Stimulated activated CD8-positive, alpha-beta memory T cell treated with anti-CD3 and anti-CD28 coated beads, Interleukin-15, amount 100 ng/mL, for 4 hours (primary cell): ENCODE measurements at regions not wholly inside any gene's neighbourhood (a gene's known extent, or its start where the extent isn't known, plus 50 kb on each side); places are given as distances from the start of the nearest gene placed in this dataset.

Experiments used
- DNase-seq, 2 donors: peaks; one replicate each; pipeline ENCODE4 v3.0.0-alpha.2; 2020; ENCODE audit warnings: low read depth in 2 of 2

DNA sequence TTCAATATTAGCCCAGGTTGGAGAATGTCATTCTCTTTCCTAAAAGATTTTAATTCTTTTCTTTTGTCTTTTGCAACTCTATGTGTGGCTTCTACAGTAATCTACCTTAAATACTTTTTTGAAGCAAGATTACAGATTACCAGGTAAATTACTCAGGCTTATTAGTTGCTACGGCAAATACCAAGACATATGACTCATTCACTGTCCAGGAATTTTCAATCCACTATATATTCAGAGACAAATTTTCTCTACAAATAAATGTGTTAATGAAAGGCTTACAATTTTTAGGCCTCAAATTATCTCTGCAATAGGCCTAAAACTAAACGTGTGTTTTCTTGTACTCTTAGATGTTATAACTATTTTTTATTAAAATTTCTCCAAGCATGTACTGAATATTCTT lies 631.3 kb downstream of the DIAPH3 start:
- DNase-seq = no peak

GRCh38 chr13:59533561-59534555 lies 629.9 kb downstream of the DIAPH3 start:
- DNase-seq = no peak

GRCh38 chr13:59534806-59535205 lies 628.9 kb downstream of the DIAPH3 start:
- DNase-seq = no peak

DNA sequence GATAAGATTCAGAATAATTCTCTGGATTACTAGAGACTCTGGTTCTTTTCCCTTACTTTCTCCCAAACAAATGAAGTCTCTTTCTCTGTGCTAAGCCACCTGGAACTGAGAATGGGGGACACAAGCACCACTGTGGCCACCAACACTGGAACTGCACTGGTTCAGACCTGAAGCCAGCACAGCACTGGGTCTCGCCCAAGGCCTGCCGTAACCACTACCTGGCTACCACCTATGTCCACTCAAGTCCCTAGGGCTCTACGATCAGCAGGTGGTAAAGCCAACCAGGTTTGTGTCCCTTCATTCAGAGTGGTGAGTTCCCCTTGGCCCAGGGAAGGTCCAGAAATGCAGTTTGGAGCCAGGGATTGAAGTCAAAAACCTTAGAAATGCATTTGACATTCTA lies 626.2 kb downstream of the DIAPH3 start:
- DNase-seq = no peak

GRCh38 chr13:59538512-59538911 lies 625.2 kb downstream of the DIAPH3 start:
- no peak for DNase-seq

DNA sequence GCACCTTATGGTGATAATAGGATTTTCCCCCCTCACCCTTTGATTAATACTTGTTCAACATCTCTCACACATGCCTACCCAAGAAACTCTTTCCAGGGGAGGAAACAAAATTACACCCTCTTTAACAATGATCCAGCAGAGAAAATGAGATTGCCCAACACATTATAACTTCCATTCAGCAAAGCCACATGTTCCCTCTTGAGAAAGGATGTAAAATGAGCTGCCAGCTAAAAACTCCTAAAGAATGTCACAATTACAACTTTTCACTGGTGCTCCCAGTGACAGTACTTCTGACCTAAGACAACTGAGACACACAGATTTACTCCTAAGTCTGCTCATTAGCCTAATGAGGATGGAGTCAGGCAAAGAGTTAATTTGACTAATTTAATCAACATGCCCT lies 621.4 kb downstream of the DIAPH3 start:
- DNase-seq = no peak

GRCh38 chr13:59543418-59543817 lies 620.3 kb downstream of the DIAPH3 start:
- no peak for DNase-seq

DNA sequence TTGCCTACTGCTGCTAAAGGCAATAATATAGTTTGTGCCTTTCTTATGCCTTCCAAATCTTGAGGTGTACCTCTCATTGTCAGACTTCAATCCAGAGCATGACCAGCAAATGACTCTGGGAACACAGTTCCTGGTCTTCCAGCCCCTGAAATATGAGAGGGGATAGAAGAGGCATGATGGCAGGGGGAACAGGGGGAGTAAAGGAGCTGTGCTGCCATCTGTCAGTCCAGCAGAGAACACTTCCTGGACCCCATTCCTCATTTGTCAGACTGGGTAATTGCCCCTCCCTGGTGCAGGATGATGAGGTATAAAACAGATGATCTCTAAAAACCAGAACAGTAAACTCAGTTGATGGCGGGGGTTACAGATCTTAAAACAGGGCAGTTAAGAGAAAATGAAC lies 618.7 kb downstream of the DIAPH3 start:
- no peak for DNase-seq

GRCh38 chr13:59546178-59546577 lies 617.5 kb downstream of the DIAPH3 start:
- DNase-seq = no peak

DNA sequence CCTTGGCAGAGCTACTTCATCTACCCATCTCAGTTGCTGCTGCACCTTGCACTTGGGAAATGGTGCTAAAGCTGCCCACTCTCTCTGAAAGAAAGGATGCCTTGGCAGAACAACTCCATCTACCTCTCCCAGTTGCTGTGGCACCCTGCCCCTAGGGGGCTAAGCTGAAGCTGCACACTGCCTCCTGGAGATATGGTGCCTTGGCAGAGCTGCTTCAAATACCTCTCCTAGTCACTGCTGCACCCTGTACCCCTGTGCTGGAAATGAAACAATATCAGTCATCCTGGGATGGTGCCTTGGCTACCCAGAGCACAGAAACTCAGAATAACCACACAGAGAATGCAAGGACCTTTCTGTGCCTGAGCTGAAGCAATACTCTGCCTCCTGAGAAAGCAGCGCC lies 615.8 kb downstream of the DIAPH3 start:
- DNase-seq = no peak

- DNase-seq = no peak
Measured at GRCh38 chr13:59562924-59563323, 600.8 kb downstream of the DIAPH3 start.

- no peak for DNase-seq
Measured at GRCh38 chr13:59566561-59566960, 597.2 kb downstream of the DIAPH3 start.

DNA sequence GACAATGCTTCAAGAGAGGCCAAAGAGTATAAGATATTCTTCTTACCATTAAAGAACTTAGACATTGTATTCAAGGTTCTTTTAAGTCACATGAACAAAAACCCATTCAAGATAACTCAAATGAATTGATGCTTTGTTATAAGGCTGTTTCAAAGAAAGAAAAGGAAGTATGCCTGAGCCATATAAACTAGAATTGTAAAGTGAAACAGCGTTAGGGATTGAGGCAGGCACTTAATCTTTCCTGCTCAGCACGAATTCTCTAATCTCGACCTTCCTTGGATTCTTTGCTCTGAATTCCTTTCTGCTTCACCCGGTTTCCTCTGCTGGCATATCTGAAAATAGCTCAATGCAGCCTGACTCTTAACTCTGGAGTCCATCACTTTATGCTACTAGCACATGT lies 595.4 kb downstream of the DIAPH3 start:
- no peak for DNase-seq

GRCh38 chr13:59570204-59570603 lies 593.5 kb downstream of the DIAPH3 start:
- no peak for DNase-seq

- no peak for DNase-seq
Measured at GRCh38 chr13:59584101-59584500, 579.6 kb downstream of the DIAPH3 start.

- no peak for DNase-seq
Measured at GRCh38 chr13:59584761-59585670, 578.7 kb downstream of the DIAPH3 start.

DNA sequence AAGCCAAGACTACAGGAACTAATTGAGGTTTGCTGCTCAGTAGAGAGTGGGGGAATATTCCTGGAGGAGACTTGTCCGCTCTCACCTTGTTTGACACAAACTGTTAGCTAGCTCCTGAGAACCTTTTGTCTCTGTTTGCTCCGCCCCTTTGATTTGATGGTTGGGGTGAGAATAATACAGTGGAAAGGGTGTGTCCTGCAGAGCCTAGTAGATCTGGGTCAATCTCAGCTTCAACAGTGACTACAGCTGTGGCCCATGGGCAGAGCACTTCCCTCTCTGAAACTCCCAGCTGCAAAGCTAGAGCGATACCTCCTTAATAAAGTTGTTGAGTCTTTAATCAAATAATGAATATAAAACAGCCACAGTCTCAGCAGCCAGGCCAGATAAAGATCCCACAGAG lies 576.7 kb downstream of the DIAPH3 start:
- DNase-seq = no peak

DNA sequence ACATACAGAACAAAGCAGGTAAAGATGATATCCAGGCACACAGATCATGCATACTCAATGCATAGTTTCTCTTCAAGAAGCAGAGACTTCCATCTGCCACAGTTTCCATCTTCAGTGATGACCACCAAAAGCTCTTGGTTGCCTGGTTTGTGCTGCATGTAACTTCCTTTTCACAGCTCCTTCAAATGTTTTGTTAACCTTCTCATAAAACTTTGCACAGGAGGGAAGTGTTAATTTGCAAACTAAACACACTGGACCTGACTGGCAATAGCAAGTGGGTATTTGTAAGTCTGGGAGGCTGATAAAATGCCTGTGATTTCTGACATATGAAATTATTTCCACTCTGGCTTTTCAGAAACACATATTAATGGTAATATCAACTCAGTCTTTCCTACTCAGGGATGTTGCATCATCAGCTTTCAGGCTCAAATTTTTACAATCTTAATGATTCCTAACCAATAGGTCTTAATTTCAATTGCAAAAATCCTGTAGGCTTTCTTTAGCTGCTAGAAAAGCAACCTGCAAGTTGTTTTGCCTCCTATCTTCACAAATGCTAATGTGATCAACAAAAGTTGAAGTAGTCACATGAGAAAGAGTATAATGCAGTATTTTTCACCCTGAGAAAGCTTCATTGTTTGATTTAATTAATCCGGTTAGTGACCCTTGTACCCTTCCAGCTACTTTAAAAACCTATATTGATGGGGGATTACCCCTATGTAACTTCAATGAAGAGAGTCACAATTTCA lies 575.6 kb downstream of the DIAPH3 start:
- DNase-seq = no peak

GRCh38 chr13:59588717-59589067 lies 575.0 kb downstream of the DIAPH3 start:
- DNase-seq = no peak

DNA sequence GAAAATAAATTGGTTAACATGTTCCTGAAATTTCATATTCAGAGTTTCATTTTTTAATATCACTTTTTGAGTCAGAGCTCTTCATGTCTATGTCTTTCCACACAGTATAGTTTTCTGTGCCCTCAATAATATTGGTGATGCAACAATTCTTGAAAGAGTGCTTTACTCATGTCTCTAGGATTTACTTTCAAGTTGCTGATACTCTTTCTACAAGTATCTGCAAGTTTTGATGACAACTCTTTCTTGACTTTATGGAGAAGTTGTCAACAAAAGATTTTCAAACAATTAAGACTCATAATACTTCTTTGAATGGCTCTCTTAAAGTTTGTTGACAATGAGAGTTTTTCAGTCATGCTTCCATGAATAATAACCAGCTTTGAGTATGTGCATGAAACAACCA lies 561.7 kb downstream of the DIAPH3 start:
- no peak for DNase-seq

DNA sequence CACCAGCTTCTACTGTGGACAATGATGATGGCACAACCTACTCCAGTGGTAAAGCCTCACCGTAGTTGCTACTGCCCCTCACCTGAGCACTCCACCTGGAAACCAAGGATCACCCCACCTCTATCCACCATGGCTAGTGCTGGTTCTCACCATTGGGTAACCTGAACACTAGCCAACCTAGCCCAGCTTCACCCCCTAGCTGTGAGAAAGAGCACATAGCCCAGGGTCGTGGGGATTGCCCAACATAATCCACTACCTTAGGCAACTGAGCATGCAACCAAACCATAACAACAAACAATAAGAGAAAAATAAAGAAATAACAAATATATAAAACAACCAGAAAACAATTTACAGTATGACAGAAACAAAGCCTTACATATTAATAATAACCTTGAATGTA lies 560.1 kb downstream of the DIAPH3 start:
- DNase-seq = no peak

DNA sequence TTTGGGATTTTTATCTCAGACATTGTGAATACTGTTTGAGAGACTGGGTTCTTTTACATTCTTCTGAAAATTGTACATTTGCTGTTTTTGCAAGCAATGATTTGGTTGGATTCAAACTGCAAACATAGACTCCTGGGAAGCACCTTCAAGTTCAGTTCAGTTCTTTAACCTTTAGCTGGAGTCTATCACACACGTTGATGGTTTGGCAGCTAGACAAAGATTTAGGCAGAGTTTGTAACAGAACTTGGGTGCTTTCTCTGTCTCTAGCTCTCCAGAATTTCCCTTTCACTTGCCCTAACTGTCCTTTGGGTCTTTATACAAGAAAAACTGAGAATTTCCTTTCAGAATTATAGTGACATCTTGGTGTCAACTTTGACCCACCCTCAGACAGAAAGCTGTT lies 556.6 kb downstream of the DIAPH3 start:
- DNase-seq = no peak
